HL-60 (cell line): ENCODE measurements at regions not wholly inside any gene's neighbourhood (a gene's known extent, or its start where the extent isn't known, plus 50 kb on each side); places are given as distances from the start of the nearest gene placed in this dataset.

Experiments
- DNase-seq, 2 experiments: peaks; one replicate each; pipeline ENCODE4 v3.0.0-alpha.2; 2010 to 2020; ENCODE audit warnings: low read depth in 1 of 2, low spot score in 1 of 2
- H3K27ac ChIP-seq: fragments of 250-450 bp; sonication (Bioruptor Pico); replicated peaks from 2 replicates; pipeline ENCODE4 v1.5.1; 2020; ENCODE audit warnings: mild to moderate bottlenecking, moderate library complexity
- H3K27me3 ChIP-seq: fragments of 250-450 bp; sonication (Bioruptor Pico); 2 replicates; pipeline ENCODE4 v1.5.1; 2021; ENCODE audit warnings: mild to moderate bottlenecking, moderate library complexity; ENCODE audit not compliant: insufficient read depth, poor library complexity, severe bottlenecking
- H3K4me3 ChIP-seq: replicated peaks from 2 replicates; pipeline ENCODE4 v1.5.1; 2011; ENCODE audit warnings: mild to moderate bottlenecking, control low read depth, low read length; ENCODE audit not compliant: insufficient read depth
- GABPA ChIP-seq: IDR thresholded peaks from 2 replicates; pipeline ENCODE4 v1.6.1; 2012; ENCODE audit warnings: low read depth
- POLR2AphosphoS5 ChIP-seq: IDR thresholded peaks from 2 replicates; pipeline ENCODE4 v1.6.1; 2012; ENCODE audit warnings: low read depth
- SPI1 ChIP-seq: IDR thresholded peaks from 2 replicates; pipeline ENCODE4 v1.6.1; 2012; ENCODE audit warnings: low read depth, mild to moderate bottlenecking, borderline replicate concordance
- TF ChIP-seq, protein P1 (sequence below): IDR thresholded peaks from one replicate; pipeline ENCODE4 v1.5.1; 2011; ENCODE audit warnings: low read length, control low read depth, inconsistent platforms; ENCODE audit not compliant: insufficient read depth
- TF ChIP-seq, protein P2 (sequence below): IDR thresholded peaks from 2 replicates; pipeline ENCODE4 v1.6.1; 2012; ENCODE audit warnings: low read depth; ENCODE audit not compliant: insufficient replicate concordance

DNA sequence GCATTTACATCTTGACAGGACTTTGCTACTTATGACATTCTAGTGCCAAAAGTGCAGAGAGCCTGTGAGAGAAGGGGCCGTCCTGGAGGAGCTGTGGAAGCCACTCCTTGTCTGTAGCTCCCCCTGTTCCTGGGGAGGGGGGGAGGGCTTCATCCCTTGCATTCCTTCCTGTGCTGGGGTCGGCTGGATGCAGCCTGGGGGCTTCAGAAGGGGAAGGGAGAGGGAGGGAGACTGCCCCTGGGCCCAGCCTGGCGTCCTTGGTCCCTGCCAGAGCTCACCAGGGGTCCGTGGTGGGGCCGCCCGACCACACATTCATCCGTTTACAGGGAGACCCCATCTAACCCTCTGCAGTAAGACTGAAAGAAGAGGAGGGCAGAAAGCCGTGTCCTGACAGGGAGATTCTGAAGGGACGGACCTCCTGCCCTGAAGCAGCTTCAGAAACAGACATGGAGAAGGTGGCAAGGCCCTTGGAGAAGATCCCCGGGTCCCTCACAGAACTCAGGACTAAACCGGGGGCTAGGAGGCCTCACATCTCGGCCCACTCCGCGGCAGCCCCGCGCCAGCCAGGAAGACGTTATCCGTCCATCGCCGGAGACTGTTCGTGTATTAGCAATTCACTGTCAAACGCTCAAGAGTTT lies 258.3 kb upstream of the SALL3 start:
- Histone ChIP-seq H3K4me3 (no peak overlapping the region), H3K27ac (no peak overlapping the region), H3K27me3 (peaks cover 17% of the 10 kb centered on the region)
- DNase-seq = no peak
- TF ChIP-seq, protein P1, sequence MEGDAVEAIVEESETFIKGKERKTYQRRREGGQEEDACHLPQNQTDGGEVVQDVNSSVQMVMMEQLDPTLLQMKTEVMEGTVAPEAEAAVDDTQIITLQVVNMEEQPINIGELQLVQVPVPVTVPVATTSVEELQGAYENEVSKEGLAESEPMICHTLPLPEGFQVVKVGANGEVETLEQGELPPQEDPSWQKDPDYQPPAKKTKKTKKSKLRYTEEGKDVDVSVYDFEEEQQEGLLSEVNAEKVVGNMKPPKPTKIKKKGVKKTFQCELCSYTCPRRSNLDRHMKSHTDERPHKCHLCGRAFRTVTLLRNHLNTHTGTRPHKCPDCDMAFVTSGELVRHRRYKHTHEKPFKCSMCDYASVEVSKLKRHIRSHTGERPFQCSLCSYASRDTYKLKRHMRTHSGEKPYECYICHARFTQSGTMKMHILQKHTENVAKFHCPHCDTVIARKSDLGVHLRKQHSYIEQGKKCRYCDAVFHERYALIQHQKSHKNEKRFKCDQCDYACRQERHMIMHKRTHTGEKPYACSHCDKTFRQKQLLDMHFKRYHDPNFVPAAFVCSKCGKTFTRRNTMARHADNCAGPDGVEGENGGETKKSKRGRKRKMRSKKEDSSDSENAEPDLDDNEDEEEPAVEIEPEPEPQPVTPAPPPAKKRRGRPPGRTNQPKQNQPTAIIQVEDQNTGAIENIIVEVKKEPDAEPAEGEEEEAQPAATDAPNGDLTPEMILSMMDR = no peak
- TF ChIP-seq GABPA (no peak), POLR2AphosphoS5 (no peak), SPI1 (no peak)
- TF ChIP-seq, protein P2, sequence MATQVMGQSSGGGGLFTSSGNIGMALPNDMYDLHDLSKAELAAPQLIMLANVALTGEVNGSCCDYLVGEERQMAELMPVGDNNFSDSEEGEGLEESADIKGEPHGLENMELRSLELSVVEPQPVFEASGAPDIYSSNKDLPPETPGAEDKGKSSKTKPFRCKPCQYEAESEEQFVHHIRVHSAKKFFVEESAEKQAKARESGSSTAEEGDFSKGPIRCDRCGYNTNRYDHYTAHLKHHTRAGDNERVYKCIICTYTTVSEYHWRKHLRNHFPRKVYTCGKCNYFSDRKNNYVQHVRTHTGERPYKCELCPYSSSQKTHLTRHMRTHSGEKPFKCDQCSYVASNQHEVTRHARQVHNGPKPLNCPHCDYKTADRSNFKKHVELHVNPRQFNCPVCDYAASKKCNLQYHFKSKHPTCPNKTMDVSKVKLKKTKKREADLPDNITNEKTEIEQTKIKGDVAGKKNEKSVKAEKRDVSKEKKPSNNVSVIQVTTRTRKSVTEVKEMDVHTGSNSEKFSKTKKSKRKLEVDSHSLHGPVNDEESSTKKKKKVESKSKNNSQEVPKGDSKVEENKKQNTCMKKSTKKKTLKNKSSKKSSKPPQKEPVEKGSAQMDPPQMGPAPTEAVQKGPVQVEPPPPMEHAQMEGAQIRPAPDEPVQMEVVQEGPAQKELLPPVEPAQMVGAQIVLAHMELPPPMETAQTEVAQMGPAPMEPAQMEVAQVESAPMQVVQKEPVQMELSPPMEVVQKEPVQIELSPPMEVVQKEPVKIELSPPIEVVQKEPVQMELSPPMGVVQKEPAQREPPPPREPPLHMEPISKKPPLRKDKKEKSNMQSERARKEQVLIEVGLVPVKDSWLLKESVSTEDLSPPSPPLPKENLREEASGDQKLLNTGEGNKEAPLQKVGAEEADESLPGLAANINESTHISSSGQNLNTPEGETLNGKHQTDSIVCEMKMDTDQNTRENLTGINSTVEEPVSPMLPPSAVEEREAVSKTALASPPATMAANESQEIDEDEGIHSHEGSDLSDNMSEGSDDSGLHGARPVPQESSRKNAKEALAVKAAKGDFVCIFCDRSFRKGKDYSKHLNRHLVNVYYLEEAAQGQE = no peak

GRCh38 chr18:78721981-78722380 lies 257.6 kb upstream of the SALL3 start:
- Histone ChIP-seq H3K4me3 (no peak overlapping the region), H3K27me3 (peaks cover 17% of the 10 kb centered on the region), H3K27ac (no peak overlapping the region)
- no peak for DNase-seq
- no peak for TF ChIP-seq SPI1
- no peak for TF ChIP-seq GABPA
- TF ChIP-seq, protein P2 = no peak
- TF ChIP-seq, protein P1 = no peak
- no peak for TF ChIP-seq POLR2AphosphoS5

DNA sequence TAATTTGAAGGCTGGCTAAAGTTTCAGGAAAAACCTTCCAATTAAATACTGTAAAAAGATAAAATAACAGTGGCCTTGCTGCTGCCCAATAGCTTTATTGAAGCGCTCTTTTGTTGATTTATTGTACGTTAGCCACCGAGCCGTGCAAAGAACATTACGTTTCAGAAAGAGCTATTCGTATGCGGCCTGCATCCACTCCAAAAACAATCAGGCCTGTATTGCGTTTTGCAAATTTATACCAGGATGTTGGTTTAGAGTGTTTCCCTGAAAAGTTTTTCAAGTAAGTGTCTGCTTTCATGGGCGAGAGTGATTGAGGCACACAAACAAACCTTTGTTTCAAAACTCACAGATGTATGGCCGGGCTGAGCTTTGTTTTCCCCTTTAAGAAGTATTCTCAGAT lies 257.2 kb upstream of the SALL3 start:
- Histone ChIP-seq H3K4me3 (no peak overlapping the region), H3K27me3 (peaks cover 17% of the 10 kb centered on the region), H3K27ac (no peak overlapping the region)
- TF ChIP-seq, protein P1 = no peak
- TF ChIP-seq SPI1 (no peak), POLR2AphosphoS5 (no peak)
- TF ChIP-seq, protein P2 = no peak
- no peak for DNase-seq
